NCI-H460 (cell line): ENCODE measurements at regions not wholly inside any gene's neighbourhood (a gene's known extent, or its start where the extent isn't known, plus 50 kb on each side); places are given as distances from the start of the nearest gene placed in this dataset.

ENCODE experiments used
- DNase-seq: peaks from one replicate; pipeline ENCODE4 v3.0.0-alpha.2; 2016; ENCODE audit warnings: low read depth; ENCODE audit errors: extremely low read depth

DNA sequence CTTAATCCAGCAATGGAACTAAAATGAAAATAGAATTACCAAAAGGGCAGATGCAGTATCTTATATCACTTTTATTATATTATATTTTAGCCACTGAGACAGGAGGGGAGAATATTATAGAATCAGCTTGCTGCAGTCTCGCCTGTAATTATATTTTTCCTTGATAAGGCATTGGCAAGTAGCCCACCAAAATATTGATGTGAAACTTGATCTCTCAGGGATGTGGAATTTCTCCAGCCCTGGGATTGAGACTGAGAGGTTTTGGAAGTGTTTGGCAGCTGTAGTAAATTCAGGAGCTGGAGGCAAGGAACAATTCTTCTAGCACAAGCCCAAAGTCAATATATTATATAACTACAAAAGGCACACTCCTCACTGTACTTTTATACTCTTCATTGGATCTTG is 142.1 kb upstream of the ADAMTSL1 start:
- DNase-seq, result no peak

- DNase-seq, result no peak
These were observed 140.8 kb upstream of the ADAMTSL1 start for GRCh38 chr9:18333157-18333556.

- DNase-seq, result no peak
These were observed 138.1 kb upstream of the ADAMTSL1 start for GRCh38 chr9:18335825-18336224.

DNA sequence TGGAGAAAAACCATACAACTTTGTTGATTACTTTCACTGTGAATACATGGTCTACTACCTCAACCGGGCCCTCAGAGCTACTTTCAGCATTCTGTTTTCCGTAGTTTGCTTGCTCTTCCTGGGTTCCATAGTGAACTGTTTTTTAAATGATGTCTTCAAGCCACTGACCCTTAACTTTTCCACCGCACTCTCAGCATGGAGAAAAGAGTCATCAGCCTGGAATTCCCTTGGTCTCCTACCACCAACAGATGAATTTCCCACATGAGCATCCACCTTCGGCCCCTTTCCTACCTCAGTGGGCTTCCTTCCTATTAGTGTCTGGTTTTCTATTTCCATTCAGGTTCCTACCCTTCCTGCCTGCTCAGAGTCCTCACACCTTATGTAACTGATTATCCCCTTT is 135.9 kb upstream of the ADAMTSL1 start:
- no peak for DNase-seq

GRCh38 chr9:18343784-18344183 is 130.2 kb upstream of the ADAMTSL1 start:
- no peak for DNase-seq

- no peak for DNase-seq
These were observed 127.2 kb upstream of the ADAMTSL1 start for GRCh38 chr9:18346745-18347144.

GRCh38 chr9:18347386-18348082 is 126.4 kb upstream of the ADAMTSL1 start:
- no peak for DNase-seq

DNA sequence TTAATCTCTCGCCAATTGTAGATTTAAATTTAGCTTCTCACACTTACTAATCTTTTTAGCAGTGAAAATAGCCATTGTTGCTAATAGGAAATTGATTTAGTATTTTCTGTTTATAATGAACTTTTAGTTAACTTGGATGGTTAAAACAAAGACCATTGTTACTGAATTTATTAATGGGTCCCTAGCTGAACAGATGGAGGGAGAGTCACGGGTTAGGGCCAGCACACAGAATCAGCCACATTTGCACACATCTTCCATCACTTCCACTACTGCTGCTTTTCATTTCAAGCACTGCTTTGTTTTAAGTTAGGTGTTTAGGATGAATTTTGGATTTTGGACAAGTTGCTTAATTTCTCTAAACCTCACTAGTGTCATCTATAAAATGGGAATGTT is 125.9 kb upstream of the ADAMTSL1 start:
- no peak for DNase-seq

- DNase-seq, result no peak
These were observed 124.4 kb upstream of the ADAMTSL1 start for GRCh38 chr9:18349530-18349929.

DNA sequence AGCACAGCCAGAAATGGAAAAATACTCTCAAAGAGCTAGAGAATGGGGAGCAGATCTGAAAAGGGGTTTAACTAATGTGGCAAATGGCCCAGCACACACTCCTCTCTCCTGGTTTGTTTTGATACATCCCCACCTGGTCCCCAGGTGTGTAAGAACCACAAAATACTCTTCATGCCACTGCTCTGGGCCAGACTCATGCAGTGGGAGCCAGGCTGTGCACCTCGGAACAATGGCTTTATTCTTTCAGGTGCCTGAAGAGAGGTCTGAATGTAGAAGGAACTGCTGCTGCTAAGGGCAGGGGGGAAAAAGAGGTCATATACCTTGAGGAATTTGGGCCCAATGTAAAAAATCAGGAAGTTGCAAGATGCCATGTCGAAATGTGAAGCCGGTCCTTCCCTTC is 123.9 kb upstream of the ADAMTSL1 start:
- DNase-seq, result no peak

DNA sequence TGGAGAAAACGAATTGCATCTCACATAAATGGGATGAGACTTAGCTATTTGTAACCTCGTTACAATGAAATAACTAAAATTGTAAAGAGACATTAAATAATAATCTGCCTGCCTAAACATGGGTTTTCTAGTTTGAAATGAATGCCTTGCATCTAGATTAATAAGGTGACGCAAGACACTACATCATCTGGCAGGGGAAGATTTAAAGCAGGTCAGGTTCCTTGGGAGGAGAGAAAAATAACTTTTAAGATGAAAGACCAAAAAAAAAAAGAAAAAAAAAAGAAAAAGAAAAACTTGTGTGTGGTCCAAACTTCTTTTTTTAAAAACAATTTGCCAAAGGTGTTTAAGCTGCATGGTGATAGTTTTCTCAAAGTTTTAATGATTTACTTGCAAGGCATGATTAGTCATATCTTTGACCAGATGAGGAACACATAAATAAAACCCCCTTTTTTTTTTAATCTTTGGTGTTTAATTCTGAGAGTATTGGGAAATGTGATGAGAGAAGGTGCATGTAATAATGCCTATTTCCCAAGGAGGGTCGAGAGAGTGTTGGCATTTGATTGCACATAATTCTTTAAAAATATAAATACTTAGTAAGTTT is 122.9 kb upstream of the ADAMTSL1 start:
- no peak for DNase-seq

- DNase-seq, result no peak
These were observed 121.2 kb upstream of the ADAMTSL1 start for GRCh38 chr9:18352711-18353110.

- DNase-seq, result no peak
These were observed 120.5 kb upstream of the ADAMTSL1 start for GRCh38 chr9:18353473-18353872.

- DNase-seq, result no peak
These were observed 116.6 kb upstream of the ADAMTSL1 start for GRCh38 chr9:18357321-18357720.

GRCh38 chr9:18358325-18358724 is 115.6 kb upstream of the ADAMTSL1 start:
- DNase-seq, result no peak

DNA sequence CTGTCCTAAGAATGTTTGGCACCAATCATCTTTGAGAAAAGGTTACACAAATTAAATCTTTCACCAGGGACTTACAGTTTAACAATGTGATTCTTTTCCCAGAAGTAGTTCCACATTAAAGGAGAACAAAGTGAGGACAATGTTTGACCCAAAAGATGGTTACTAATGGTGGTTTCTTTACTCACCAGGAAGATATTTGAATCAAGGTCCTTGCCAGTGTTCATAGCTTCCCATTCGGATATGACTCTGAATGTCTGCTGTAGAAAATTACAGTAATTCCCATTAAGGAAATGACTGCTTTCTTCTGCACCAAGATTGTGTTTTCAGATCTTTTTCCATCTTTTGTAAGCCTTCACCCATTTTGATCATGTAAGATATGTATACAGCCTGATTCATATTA is 114.6 kb upstream of the ADAMTSL1 start:
- DNase-seq, result no peak

DNA sequence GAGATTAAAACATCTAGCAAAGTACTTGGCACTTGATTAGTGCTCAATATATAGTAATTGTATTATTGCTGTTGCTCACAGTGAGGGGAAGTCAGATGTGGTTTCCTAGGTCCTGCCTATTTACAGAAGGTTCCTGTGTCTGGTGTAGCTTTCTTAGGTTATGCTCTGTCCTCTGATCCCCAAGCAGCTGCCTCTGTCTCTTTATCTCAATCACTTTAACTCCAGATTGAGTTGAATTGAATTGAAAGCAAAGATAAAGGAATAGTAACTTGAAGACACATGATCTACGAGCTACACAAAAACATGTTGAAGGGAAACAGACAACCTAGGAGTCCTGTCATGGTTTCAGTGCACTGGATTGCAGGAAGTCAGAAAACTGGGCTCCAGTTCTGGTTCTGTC is 113.9 kb upstream of the ADAMTSL1 start:
- DNase-seq, result no peak

GRCh38 chr9:18361646-18362045 is 112.3 kb upstream of the ADAMTSL1 start:
- no peak for DNase-seq

- DNase-seq, result no peak
These were observed 111.8 kb upstream of the ADAMTSL1 start for GRCh38 chr9:18362166-18362565.

DNA sequence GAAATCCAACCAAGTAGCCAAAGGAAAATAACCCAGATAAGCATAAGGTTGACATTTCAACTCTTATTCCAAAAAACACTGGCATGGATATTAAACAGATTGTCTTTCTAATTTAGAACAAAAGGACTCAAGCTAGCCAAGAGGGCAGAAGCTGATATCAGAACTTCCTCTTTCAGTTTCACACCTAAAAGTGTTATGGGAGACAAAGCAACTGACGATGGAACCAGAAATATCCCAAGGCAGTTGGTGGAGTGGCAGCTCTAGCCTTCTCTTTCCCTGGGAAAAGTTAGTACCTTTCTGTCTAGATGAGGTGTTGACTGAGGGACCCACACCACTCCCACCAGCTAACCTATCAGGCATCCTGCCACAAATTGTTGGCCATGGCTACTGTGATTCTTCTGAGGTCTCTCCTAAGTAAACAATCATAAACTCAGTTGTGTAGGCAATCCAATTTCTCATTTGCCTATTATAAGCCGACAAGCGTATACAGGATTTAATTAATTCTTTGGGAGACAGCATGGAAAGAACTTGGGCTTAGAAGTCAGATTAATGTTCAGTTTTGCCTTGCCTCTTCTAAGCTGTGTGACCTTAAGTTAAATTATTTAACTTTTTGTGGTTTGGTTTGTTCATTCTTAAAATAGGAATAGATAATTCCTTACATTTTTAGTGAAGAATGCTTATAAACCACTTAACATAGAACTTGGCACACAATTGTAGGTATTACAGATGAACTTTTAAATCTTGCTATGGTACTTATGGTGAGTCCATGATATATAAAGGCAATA is 110.9 kb upstream of the ADAMTSL1 start:
- no peak for DNase-seq

GRCh38 chr9:18365651-18366050 is 108.3 kb upstream of the ADAMTSL1 start:
- DNase-seq, result no peak

- DNase-seq, result no peak
These were observed 107.8 kb upstream of the ADAMTSL1 start for GRCh38 chr9:18366184-18366583.
